ENCODE measurements at regions not wholly inside any gene's neighbourhood (a gene's known extent, or its start where the extent isn't known, plus 50 kb on each side); places are given as distances from the start of the nearest gene placed in this dataset.

DNA sequence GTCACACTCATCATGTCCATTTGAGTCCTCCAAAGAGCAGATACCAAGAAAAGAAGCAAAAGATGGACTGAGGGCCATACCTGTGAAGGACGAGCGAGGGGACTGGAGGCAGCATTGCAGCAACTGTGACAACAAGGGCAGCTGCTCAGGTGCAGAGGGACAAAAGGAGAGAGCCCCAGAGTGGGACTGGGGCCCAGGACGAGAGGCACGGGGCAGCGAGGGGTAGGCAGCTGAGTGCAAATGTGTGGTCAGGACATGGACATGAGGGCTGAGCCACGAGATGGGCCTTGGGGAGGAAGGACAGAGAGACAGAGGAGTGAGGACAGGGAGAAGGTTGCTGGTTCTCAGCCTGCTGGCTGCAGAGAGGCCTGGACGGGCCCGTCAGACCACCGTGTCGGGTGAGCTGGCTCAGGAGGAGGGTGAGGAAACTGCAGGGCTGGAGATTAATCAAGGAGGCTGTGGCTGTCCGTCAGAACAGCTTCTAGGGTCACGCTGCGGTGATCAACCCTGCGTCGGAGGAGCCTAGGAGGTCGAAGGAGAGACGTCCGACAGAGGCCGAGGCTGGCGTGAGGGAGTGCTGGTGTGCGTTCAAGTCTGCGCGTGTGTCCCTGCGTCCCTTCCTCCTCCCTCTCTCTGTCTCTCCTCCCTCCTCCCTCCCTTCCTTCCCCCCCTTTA lies 206.8 kb upstream of the HDAC4 start:
- DNase-seq (ENCODE audit: low read depth): no peak

- no peak for DNase-seq (ENCODE audit: low read depth)
These were observed 206.1 kb upstream of the HDAC4 start for GRCh38 chr2:239606741-239607516.

- DNase-seq (ENCODE audit: low read depth): no peak
These were observed 205.2 kb upstream of the HDAC4 start for GRCh38 chr2:239605976-239606375.

DNA sequence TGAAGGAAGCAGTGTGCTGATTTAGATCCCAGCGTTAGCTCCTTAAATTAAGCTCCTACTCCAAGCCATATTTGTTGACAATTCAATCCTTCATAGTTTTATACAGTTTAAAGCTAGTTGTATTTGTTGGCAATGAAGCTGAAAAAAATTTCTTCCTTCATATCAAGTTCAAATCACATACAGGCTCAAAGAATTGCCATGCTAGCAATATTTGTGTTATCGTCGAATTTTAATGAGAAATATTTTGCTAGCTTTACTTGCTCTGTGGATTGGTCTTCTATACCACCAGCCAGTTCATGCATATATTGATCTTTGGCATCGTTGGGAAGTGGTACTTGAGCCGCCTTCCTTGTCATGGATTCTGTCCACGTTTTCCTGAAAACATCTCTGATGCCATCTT lies 204.6 kb upstream of the HDAC4 start:
- DNase-seq (ENCODE audit: low read depth): no peak

DNA sequence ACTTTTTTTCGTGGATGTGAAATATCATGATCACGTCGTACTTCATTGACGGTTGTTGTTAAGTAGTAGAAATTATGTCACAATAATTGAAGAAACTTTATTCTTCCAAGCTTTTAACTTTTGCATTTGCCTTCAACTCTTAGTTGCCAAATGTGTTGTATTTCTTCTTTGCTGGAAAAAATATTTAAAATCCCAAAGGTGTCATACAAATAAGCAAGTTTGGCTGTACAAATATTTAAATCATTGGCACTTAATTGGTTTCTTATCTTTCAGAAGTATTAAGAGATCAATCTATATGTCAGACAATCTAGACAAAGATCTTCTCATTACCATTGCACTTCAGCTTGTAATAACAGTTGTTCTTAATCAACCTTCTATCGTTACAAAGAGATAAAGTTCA lies 204.0 kb upstream of the HDAC4 start:
- DNase-seq (ENCODE audit: low read depth): no peak

GRCh38 chr2:239603411-239604356 lies 202.9 kb upstream of the HDAC4 start:
- DNase-seq (ENCODE audit: low read depth): no peak

DNA sequence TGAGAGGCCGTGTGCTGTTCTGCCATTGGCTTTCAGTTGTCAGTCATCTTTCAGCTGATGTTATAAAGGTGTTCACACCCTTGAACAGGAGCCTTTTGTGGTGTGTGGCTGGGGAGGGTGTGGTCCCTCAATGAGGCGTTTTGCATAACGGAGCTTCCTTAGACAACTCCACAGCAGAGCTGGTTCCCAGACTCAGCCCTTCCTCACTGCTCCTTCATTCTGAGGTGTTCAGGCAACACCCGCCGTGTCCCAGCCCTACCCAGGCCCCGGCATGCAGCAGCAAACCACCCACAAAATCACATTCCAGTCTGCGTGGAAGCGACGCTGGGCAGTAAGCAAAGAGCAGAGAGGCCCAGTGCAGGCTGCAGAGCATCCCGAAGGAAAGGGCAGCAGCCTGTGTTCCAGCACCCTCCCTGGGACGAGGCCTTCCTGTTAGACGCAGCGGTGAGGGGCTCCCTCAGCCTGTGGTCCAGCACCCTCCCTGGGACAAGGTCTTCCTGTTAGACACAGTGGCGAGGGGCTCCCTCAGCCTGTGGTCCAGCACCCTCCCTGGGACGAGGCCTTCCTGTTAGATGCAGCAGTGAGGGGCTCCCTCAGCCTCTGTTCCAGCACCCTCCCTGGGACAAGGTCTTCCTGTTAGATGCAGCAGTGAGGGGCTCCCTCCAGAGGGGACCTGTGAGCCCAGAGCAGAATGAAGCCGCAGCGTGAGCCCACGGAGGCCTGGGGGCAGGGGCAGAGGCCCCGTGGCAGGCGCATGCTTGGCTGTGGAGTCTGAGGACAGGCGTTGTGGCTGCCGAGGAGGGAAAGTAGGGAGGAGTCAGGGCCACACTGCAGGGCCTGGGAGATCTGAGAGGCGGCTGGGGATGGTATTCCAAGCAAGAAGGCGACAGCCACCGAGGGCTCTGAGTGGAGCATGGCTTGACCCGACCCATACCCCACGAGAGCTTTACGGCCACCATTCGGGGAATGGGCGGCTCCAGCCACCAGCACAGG lies 201.8 kb upstream of the HDAC4 start:
- no peak for DNase-seq (ENCODE audit: low read depth)

DNA sequence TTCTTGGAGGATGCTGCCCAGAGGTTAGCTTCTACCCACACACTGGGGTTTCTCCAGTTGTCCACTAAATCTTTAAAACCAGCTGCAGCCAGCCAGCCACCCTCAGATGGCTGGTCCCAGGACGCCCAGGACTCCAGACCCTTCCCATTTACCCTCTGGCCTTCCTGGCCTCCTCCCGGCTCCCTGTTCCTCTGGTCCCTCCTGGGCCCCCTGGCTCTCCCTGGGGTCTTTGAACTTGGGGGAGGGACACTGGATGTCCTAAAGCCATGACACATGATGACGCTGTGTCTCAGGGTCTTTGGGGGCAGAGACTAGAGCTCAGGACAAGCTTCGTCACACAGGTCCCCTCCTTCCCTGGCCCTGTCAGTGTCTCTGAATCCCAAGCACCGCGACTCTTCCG lies 201.1 kb upstream of the HDAC4 start:
- DNase-seq (ENCODE audit: low read depth): no peak

DNA sequence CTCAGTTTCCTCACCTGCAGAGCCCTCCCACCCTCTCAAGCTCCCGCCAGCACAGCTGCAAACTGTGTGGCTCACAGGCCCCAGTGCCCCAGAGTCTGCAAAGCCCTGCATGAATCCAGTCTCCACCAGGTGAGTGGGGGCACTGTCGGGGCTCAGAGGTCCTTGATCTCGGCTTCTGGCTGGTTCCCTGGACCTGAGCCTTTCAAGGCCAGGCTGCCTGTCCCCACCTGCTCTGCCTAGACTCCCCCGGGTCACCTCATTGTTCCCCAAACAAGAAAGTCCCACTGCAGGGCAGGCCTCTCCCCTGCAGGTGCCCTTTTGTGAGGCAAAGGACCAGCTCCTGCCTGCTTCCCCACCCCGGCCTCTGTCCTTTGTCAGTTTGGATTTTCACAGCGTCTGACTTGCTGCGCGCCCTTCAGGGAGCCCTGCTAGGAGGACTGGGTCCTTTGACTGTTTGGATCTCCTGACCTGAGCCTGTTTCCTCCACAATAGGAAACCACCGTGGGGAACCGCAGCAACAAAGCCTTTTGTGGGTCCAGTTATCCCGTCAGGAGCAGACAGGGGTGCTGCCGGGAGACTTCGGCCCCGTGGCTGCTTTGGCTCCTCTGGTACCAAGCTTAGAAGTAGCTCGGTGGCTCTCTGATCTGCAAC lies 200.5 kb upstream of the HDAC4 start:
- DNase-seq (ENCODE audit: low read depth): no peak

DNA sequence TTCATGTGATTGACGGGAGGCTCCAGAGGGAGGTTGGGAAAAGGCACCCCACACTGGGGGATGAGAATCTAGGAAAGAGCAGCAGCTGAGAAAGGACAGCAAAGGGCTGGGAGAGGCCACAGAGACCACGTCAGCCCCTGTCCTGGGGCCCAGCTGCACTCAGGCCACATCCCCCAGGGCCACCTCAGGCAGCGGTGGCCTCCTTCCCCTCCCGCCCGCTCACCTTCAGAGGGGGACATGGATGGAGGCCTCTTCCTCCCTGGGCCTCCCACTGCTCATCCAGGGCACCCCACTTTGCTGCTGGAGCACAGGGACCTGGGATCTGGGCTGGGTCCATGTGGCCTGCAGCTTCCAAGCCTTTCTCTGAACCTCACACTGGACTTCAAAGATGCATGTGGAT lies 199.8 kb upstream of the HDAC4 start:
- DNase-seq (ENCODE audit: low read depth): no peak

DNA sequence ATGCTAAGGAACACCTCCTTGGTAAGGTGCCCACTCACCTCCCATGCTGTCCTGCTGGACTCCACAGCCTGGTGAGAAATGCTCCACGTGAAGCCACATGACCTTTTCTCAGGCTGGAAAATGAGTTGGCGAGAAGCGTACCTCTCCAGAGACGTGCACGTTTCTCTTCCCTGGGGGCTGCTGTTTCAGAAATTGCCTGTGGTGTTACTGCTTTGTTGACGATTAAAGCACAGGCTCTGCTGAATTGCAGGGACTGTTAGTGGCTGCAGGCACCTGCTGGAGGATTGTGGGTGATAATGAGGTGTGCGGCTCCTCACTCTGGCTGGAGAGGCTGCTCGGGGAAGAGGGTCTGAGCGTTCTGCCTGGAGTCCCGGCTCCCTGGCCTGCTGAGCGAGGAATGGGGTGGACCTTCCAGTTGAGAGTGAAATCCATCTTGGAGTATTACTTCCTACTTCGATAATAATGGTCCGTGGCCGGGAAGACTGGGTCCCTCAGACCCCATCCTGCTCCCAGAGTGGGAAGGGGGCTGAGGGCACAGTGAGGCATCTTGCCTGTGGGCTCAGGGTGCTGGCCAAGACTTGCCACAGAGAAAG lies 199.3 kb upstream of the HDAC4 start:
- DNase-seq (ENCODE audit: low read depth): no peak

DNA sequence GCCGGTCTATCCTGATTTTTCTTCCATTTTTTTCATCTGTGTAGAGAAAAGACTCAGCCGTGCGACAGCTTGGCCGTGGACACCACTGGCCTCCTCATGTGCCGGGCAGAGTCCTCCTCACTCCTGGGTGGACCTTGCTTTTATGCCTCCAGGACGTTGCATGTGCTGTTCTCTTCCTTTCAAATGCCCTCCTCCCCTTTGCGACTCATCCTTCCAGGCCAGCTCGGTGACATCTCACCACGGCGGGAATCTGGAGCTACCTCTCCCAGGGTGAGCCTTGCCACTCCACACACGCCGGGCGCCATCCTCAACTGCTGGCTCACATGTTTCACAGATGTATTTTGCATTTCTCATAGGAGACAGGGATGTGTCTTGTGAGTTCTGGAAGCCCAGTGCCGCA lies 198.5 kb upstream of the HDAC4 start:
- no peak for DNase-seq (ENCODE audit: low read depth)

- DNase-seq (ENCODE audit: low read depth): no peak
These were observed 197.9 kb upstream of the HDAC4 start for GRCh38 chr2:239598732-239599090.

DNA sequence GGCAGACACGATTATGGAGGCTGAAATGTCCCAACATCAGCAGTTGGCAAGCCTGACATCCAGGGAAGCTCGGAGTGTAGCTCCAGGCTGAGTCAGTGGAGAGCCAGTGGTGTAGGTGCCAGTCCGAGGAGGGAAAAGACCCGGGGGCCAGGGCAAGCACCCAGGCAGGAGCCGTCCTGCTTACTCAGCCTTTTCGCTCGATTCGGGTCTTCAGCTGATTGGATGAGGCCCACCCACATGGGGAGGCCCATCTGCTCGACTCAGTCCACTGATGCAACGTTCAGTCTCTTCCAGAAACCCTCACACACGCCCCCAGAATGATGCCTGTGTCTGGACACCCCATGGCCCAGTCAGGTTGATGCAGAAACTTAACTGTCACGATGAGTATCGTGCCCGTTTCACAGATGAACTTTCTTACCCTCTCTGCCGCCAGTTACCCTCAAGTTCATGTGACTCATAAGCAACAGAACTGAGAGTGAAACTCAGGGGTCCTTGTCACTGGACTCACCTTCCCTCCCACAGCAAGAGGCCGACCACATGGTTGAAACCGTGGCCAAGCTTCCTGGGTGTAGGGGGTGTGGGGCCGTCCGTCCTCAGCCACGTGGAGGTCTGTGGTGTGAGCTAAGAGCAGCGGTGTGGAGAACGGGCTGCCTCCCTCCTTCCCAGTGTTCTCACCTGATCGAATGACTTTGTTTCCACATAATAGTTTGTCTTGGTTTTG lies 197.4 kb upstream of the HDAC4 start:
- DNase-seq (ENCODE audit: low read depth): no peak

DNA sequence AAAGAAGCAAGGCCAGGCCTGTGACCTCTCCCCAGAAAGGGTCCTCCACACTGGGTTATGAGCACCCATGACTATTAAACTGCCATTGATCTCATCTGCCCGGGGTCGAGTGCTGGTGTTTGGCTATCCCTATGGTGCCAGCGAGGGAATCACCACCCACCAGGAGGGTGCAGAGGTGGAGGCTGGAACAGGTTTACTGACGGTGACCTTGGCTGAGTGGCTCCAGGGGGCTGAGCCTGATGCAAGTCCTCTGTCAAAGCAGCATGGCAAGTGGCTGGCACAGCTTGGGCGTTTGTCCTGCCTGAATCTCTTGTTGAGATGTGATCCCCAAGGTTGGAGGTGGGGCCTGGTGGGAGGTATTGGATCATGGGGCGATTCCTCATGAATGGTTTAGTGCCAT lies 196.4 kb upstream of the HDAC4 start:
- no peak for DNase-seq (ENCODE audit: low read depth)

DNA sequence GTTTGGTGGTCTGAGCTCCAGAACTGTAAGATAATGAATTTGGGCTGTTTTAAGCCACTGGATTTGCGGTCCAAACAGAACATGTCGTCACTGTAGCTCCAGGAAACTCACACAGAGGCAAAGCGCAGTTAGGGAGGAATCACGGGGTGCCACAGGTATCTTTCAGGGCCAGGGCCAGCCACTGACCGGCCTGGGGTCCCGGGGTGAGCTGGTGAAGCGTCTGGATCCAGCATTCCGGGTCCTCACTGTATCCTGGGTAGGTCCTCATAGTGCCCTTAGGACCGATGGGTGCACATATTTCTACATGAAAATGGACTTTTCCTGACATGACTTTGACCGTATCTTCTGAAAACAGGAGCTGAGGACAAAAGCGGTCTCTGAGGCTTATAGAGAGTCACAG lies 196.0 kb upstream of the HDAC4 start:
- DNase-seq (ENCODE audit: low read depth): no peak

DNA sequence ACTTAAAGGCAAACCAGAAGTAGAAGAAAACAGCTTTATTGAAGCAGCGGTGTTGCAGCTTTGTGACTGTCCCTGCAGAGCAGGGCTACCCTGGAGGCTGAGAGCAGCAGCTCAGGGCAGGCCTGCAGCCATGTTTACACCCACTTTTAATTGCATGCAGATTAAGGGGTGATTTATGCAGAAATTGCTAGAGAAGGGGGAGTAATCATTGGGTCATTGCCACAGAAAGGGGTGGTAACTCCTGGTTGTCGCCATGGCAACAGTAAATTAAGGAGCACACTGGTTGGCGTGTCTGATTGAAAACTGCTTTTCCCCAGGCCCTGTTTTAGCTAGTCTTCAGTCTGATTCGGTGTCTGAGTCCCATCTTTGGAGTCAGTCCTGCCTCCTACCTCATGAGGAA lies 195.4 kb upstream of the HDAC4 start:
- DNase-seq (ENCODE audit: low read depth): no peak

DNA sequence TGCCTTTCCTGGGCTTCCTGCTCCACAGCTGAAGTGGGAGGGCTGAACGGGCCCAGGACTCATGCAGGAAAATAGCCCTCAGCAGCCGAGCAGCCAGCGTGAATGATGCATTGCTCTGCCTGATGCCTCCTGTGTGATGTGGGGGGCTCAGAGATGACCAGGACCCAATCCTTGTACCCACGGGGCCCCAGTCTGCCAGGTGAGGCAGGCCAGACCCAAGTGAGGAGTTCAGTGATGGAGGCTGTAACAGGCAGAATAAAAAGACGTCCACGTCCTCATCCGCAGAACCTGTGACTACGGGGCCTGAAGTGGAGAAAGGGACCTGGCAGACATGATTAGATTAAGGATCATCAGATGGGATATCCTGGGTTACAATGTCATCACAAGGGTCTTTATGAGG lies 194.9 kb upstream of the HDAC4 start:
- DNase-seq (ENCODE audit: low read depth): no peak

All from myocyte (in vitro differentiated cells).